GM12874 (cell line): ENCODE measurements at regions not wholly inside any gene's neighbourhood (a gene's known extent, or its start where the extent isn't known, plus 50 kb on each side); places are given as distances from the start of the nearest gene placed in this dataset.

ENCODE experiments used
- CTCF ChIP-seq: IDR thresholded peaks from 2 replicates; pipeline ENCODE4 v1.5.1; 2011; ENCODE audit warnings: low read depth, mild to moderate bottlenecking, control low read depth, low read length, moderate library complexity; ENCODE audit not compliant: insufficient read depth

GRCh38 chr11:56817661-56818060, 69.2 kb upstream of the OR9G4 start:
- TF ChIP-seq CTCF, result no peak

- no peak for TF ChIP-seq CTCF
Measured at GRCh38 chr11:56816259-56816658, 67.8 kb upstream of the OR9G4 start.

GRCh38 chr11:56808326-56808725, 59.8 kb upstream of the OR9G4 start:
- no peak for TF ChIP-seq CTCF

GRCh38 chr11:56799691-56800210, 51.3 kb upstream of the OR9G4 start:
- TF ChIP-seq CTCF, result no peak
